ENCODE measurements at regions not wholly inside any gene's neighbourhood (a gene's known extent, or its start where the extent isn't known, plus 50 kb on each side); places are given as distances from the start of the nearest gene placed in this dataset.
A peak's percentile ranks its signal among the peaks of the same experiment; 100 is the strongest.

DNA sequence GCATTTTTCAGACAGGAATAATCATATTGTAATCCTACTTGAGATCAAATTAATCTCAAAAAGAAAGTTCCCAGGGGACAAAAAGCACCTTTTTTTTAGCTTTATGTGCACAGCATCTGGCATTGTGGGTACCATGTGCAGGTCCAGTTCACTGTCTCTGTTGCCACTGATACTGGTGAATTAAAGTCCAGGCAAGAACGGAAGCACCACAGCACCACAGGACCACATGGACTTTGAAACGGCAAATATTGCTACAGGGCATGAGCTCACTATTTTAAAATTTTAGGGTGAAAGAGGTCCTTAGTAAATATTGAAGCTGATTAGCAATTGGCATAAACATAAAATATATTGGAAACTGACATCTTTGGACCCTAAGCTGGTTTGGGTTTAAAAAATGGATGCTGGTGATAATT lies 709.0 kb downstream of the EPM2A start (continued):
- TF ChIP-seq PAXIP1 (CRISPR knock-in tag; conservative IDR thresholded peaks at IDR 0.05) (peak; percentile 98), ZNF776 (CRISPR knock-in tag; IDR thresholded peaks at IDR 0.05) (no peak), PHB2 (IDR thresholded peaks at IDR 0.05; ENCODE audit: partially characterized antibody) (no peak), YEATS4 (CRISPR knock-in tag; IDR thresholded peaks at IDR 0.05; ENCODE audit: borderline replicate concordance) (peak; percentile 31; the same call in 1 of the 2 replicates), ZNF282 (IDR thresholded peaks at IDR 0.05; ENCODE audit: partially characterized antibody) (no peak), ZNF501 (CRISPR knock-in tag; IDR thresholded peaks at IDR 0.05) (no peak), NBN (conservative IDR thresholded peaks at IDR 0.05) (no peak), ZNF703 (CRISPR knock-in tag; IDR thresholded peaks at IDR 0.05; ENCODE audit: borderline replicate concordance) (no peak), HOXA9 (CRISPR knock-in tag; IDR thresholded peaks at IDR 0.05; ENCODE audit: borderline replicate concordance) (no peak), HDAC1 (CRISPR knock-in tag; IDR thresholded peaks at IDR 0.05) (peak; percentile 86), GZF1 (CRISPR knock-in tag; IDR thresholded peaks at IDR 0.05) (no peak), RARA (CRISPR knock-in tag; IDR thresholded peaks at IDR 0.05) (peak; percentile 75), FOXM1 (CRISPR knock-in tag; IDR thresholded peaks at IDR 0.05) (no peak), SMAD1 (CRISPR knock-in tag; IDR thresholded peaks at IDR 0.05; ENCODE audit: borderline replicate concordance, low read depth) (no peak), XBP1 (CRISPR knock-in tag; IDR thresholded peaks at IDR 0.05) (no peak), ZNF549 (CRISPR knock-in tag; IDR thresholded peaks at IDR 0.05) (no peak), HOXA3 (CRISPR knock-in tag; IDR thresholded peaks at IDR 0.05) (peak; percentile 77), NFAT5 (CRISPR knock-in tag; IDR thresholded peaks at IDR 0.05) (no peak)
- TF ChIP-seq, protein P1, sequence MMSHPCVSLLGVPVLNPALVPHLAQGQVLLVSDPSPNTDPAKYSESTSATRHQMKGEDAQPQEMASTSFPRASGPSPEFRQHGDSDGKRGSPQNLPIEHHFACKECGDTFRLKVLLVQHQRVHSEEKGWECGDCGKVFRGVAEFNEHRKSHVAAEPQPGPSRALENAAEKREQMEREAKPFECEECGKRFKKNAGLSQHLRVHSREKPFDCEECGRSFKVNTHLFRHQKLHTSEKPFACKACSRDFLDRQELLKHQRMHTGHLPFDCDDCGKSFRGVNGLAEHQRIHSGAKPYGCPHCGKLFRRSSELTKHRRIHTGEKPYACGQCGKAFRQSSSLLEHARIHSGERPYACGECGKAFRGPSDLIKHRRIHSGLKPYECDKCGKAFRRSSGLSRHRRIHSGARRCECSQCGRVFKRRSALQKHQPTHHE (CRISPR knock-in tag; IDR thresholded peaks at IDR 0.05; ENCODE audit: borderline replicate concordance): no peak
- TF ChIP-seq, protein P2, sequence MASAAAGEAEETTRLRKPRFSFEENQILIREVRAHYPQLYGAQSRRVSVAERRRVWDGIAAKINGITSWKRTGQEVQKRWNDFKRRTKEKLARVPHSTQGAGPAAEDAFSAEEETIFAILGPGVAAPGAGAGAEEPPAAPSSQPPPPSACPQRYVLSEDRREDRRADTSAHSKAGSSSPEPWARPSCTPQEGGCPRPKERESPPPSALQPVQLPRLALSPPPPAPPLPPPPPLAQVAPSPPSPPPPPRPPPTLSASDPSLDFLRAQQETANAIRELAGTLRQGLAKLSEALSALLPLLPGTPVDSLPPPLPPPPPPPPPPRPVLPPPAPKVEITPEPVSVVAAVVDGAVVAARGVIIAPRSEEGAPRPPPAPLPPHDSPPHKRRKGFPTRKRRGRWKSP (CRISPR knock-in tag; IDR thresholded peaks at IDR 0.05): peak; percentile 49; the same call in 1 of the 2 replicates

Data from HepG2 (cell line).